GM12875 (cell line): ENCODE measurements at regions not wholly inside any gene's neighbourhood (a gene's known extent, or its start where the extent isn't known, plus 50 kb on each side); places are given as distances from the start of the nearest gene placed in this dataset.

Experiments
- H3K4me3 ChIP-seq: one replicate; pipeline ENCODE4 v1.5.1; 2011; ENCODE audit warnings: low read depth, low read length, control low read depth
- CTCF ChIP-seq: IDR thresholded peaks from 2 replicates; pipeline ENCODE4 v1.5.1; 2011; ENCODE audit warnings: low read depth, mild to moderate bottlenecking, control low read depth, inconsistent platforms, low read length, moderate library complexity, borderline replicate concordance; ENCODE audit not compliant: insufficient read depth

DNA sequence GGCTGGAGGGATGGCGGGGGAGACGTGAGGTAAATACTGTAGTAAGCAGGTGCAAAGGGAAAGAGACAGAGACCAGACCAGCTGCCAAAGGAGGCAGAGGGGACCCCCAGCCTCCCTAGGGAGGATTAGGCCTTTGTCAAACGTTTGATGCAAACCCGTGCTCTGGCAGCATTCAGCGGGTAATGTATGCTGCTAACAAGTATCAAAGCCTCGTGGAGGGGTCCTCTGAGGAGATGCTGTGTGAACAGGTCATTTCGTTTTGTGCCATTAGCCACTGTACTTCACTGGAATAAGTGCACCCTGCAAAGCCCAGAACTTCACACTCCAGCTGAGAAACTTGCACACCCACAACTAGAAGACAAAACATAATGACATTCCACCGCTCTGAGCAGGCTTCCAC, 644.5 kb downstream of the NPHP4 start:
- no peak for TF ChIP-seq CTCF
- H3K4me3 ChIP-seq: no peak overlapping the region

DNA sequence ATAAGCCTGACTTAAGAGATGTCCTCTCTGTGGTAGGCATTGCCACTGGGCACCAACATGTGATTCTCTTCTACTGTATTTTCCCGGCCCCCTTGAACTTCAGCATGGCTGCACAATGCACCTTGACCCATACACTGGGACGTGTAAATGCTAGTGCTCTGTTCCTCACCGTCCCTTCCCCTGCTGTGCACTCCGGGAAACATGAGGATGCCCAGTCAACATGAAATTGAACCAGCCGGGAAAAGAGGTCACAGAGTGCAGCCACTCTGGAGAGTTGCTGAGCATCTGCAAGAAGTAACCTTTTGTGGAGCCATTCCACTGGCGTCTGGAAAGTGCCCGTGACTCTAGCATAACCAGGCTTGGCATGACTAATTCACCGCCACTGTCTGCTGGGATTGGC, 646.7 kb downstream of the NPHP4 start:
- no peak for TF ChIP-seq CTCF
- no peak overlapping the region for H3K4me3 ChIP-seq

GRCh38 chr1:5343256-5344020, 648.8 kb downstream of the NPHP4 start:
- H3K4me3 ChIP-seq: no peak overlapping the region
- TF ChIP-seq CTCF: no peak

GRCh38 chr1:5342830-5343229, 649.4 kb downstream of the NPHP4 start:
- no peak for TF ChIP-seq CTCF
- H3K4me3 ChIP-seq: no peak overlapping the region

DNA sequence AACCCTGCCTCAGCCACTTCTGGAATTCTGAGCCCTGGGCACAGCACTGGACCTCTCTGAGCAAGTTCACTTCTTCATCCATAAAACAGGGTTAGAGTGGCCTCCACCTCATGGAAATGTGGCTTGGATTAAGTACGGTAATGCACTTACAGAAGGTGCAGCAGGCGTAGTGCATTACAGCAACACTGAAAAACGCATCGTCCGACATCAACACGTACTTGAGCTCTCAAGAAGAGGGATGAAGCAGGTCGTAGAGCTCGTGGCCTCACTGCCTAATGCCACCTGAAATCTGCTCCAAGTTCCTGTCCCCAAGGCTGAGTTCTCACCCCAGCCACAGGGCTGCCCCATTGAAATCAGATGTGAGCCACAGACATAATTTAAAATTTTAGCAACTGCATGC, 650.1 kb downstream of the NPHP4 start:
- no peak for TF ChIP-seq CTCF

GRCh38 chr1:5341471-5341870, 650.8 kb downstream of the NPHP4 start:
- H3K4me3 ChIP-seq: no peak overlapping the region
- no peak for TF ChIP-seq CTCF

More for the DNA sequence above, 650.1 kb downstream of the NPHP4 start:
- H3K4me3 ChIP-seq: no peak overlapping the region

DNA sequence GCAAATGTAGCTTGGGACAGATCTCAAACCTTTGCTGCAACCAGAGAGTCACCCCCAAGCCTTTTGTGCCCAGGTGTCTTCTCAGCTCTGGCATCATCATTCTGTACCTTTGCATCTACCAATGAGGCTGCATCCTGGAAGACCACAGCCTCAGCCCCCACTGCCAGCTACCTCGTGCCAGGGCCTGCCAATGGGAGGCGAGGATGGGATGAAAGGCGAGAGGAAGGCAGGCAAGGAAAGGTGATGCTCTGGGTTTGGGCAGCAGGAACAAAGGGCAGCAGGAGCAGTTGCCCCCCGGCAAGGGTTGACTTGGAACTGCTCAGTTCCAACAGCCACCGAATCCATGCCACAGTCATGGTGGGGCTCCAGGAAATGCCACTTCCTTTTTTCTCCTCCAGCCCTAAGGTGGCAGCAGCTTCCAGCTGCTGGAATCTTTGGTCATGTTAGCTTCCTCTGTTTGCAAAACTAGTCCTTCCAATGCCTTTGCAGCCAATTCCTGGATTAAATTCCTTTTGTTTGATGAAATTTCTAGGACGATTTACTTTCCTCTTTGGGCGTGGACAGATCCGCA, 651.6 kb downstream of the NPHP4 start:
- no peak overlapping the region for H3K4me3 ChIP-seq
- TF ChIP-seq CTCF: no peak
